T-helper 2 cell treated with Interferon-gamma antibody and Interleukin-4, amounts not matched to agents 5 μg/mL and 100 μg/mL, for 36 hours (primary cell): ENCODE measurements at regions not wholly inside any gene's neighbourhood (a gene's known extent, or its start where the extent isn't known, plus 50 kb on each side); places are given as distances from the start of the nearest gene placed in this dataset.

Experiments
- DNase-seq: peaks from one replicate; pipeline ENCODE4 v3.0.0; 2021; ENCODE audit warnings: low spot score
- H3K27ac Mint-ChIP-seq: one replicate; pipeline ENCODE4 v1.8.0; 2021; ENCODE audit warnings: mild to moderate bottlenecking, mixed read lengths
- H3K27me3 Mint-ChIP-seq: one replicate; pipeline ENCODE4 v1.8.0; 2021; ENCODE audit warnings: low read depth, mixed read lengths
- H3K36me3 Mint-ChIP-seq: one replicate; pipeline ENCODE4 v1.8.0; 2021; ENCODE audit warnings: low read depth, mixed read lengths
- H3K4me1 Mint-ChIP-seq: one replicate; pipeline ENCODE4 v1.8.0; 2021; ENCODE audit warnings: low read depth, mixed read lengths
- H3K4me3 Mint-ChIP-seq: one replicate; pipeline ENCODE4 v1.8.0; 2022; ENCODE audit warnings: mild to moderate bottlenecking, moderate library complexity, mixed read lengths
- H3K9me3 Mint-ChIP-seq: one replicate; pipeline ENCODE4 v1.8.0; 2021; ENCODE audit warnings: mixed read lengths

- H3K36me3 Mint-ChIP-seq = no peaks in the 10 kb centered on the region
These were observed 199.2 kb downstream of the KIF20B start for GRCh38 chr10:89900554-89900953.

GRCh38 chr10:89901895-89902294 lies 200.5 kb downstream of the KIF20B start:
- DNase-seq = no peak
- no peak overlapping the region for H3K27ac Mint-ChIP-seq
- peaks cover 4% of the 10 kb centered on the region for H3K27me3 Mint-ChIP-seq
- H3K9me3 Mint-ChIP-seq = no peaks in the 10 kb centered on the region
- no peaks in the 10 kb centered on the region for H3K36me3 Mint-ChIP-seq
- H3K4me3 Mint-ChIP-seq = no peak overlapping the region
- no peaks in the 10 kb centered on the region for H3K4me1 Mint-ChIP-seq

More at GRCh38 chr10:89900554-89900953, 199.2 kb downstream of the KIF20B start:
- H3K9me3 Mint-ChIP-seq = no peaks in the 10 kb centered on the region
- H3K27me3 Mint-ChIP-seq = peaks cover 9% of the 10 kb centered on the region
- H3K4me1 Mint-ChIP-seq = no peaks in the 10 kb centered on the region
- no peak overlapping the region for H3K27ac Mint-ChIP-seq
- H3K4me3 Mint-ChIP-seq = no peak overlapping the region
- no peak for DNase-seq

- Mint-ChIP-seq H3K4me1 (no peaks in the 10 kb centered on the region), H3K27me3 (peaks cover 13% of the 10 kb centered on the region), H3K4me3 (no peak overlapping the region), H3K36me3 (no peaks in the 10 kb centered on the region), H3K9me3 (no peaks in the 10 kb centered on the region), H3K27ac (no peak overlapping the region)
- no peak for DNase-seq
These were observed 203.4 kb downstream of the KIF20B start for GRCh38 chr10:89904755-89905154.

GRCh38 chr10:89909752-89910151 lies 208.4 kb downstream of the KIF20B start:
- Mint-ChIP-seq H3K36me3 (no peaks in the 10 kb centered on the region), H3K9me3 (no peaks in the 10 kb centered on the region), H3K4me1 (no peaks in the 10 kb centered on the region), H3K4me3 (no peak overlapping the region), H3K27ac (no peak overlapping the region), H3K27me3 (peaks cover 12% of the 10 kb centered on the region)
- no peak for DNase-seq

GRCh38 chr10:89915021-89915420 lies 213.6 kb downstream of the KIF20B start:
- Mint-ChIP-seq H3K36me3 (no peaks in the 10 kb centered on the region), H3K27ac (no peak overlapping the region), H3K27me3 (no peaks in the 10 kb centered on the region), H3K4me3 (no peak overlapping the region), H3K9me3 (no peaks in the 10 kb centered on the region), H3K4me1 (no peaks in the 10 kb centered on the region)
- no peak for DNase-seq

DNA sequence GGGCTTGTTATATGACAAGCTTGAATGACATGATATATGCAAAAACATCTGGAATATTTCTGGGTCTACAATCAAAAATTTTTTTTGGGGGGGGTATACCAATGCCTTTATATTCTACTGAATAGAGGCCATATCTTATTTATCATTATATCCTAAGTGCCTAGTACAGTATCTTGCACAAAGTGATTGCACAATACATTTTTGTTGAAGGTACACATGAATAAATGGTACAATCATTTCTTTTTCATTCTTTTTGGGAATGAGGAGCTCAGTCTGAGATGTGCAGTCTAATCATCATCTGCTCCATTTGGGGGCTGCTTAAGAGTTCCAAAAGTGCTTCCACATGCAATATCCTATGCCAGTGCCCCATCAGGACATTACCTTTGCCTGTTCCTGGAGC lies 214.6 kb downstream of the KIF20B start:
- H3K27me3 Mint-ChIP-seq = peaks cover 2% of the 10 kb centered on the region
- H3K9me3 Mint-ChIP-seq = no peaks in the 10 kb centered on the region
- DNase-seq = no peak
- H3K36me3 Mint-ChIP-seq = no peaks in the 10 kb centered on the region
- no peak overlapping the region for H3K27ac Mint-ChIP-seq
- H3K4me3 Mint-ChIP-seq = no peak overlapping the region
- no peaks in the 10 kb centered on the region for H3K4me1 Mint-ChIP-seq

DNA sequence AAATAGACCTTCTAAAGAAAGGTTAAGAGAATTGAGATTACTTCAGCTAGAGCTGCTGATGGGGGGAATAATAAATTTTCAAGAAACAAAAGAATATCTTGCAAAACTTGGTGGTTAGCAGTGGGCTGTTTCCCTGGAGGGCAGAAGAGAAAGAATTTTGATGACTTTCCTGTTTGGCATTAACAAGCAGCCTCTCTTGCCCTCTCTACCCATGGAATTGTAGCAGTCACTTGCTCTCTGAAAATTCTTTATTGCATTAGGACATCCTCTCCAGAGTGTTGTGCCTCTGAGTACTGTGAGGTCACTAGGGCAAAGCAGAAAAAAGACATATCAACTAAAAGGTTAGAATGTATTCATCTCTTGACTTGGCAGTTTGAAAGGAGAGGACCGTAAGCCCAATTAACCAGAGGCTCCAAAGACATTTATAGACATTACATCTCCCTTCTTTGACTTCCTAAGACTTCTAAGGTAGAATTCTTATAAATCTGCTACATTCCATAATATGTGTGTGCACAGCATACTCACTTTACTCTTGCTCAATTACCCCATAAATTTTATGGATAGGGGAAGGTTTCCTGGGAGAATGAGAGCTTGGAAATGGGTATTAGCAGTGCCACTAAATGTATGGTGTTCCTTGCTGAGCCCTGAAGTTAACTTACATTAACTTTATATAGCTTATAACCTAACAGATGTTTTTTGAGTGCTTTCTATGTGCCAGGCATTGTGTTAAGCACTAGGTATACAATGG lies 215.3 kb downstream of the KIF20B start:
- Mint-ChIP-seq H3K9me3 (no peaks in the 10 kb centered on the region), H3K27me3 (peaks cover 2% of the 10 kb centered on the region), H3K36me3 (no peaks in the 10 kb centered on the region), H3K4me1 (no peaks in the 10 kb centered on the region), H3K27ac (no peak overlapping the region), H3K4me3 (no peak overlapping the region)
- DNase-seq = no peak

DNA sequence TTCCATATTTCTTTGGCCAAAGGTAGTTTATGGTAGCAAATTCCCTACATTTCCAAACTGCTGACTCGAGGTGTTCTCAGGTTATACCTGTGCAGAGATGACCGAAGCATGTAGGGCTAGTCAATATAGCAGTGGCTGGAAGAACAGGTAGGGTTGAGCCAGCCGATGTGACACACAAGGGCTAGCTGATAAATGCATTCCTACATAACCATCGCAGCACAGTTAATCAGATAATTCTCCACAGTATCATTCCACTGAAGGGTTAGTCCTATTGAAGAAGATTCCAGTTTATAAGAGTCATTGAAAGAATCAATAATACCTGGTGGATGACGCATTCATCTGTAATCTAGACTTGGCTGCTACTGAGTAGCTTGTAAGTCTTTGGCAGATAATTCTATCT lies 220.0 kb downstream of the KIF20B start:
- no peak overlapping the region for H3K27ac Mint-ChIP-seq
- no peaks in the 10 kb centered on the region for H3K4me1 Mint-ChIP-seq
- no peak overlapping the region for H3K4me3 Mint-ChIP-seq
- no peaks in the 10 kb centered on the region for H3K36me3 Mint-ChIP-seq
- no peaks in the 10 kb centered on the region for H3K9me3 Mint-ChIP-seq
- no peak for DNase-seq
- H3K27me3 Mint-ChIP-seq = peaks cover 3% of the 10 kb centered on the region

GRCh38 chr10:89923661-89924060 lies 222.3 kb downstream of the KIF20B start:
- no peaks in the 10 kb centered on the region for H3K9me3 Mint-ChIP-seq
- H3K36me3 Mint-ChIP-seq = no peaks in the 10 kb centered on the region
- no peak overlapping the region for H3K4me3 Mint-ChIP-seq
- peaks cover 6% of the 10 kb centered on the region for H3K27me3 Mint-ChIP-seq
- no peaks in the 10 kb centered on the region for H3K4me1 Mint-ChIP-seq
- no peak overlapping the region for H3K27ac Mint-ChIP-seq
- DNase-seq = no peak

GRCh38 chr10:89924261-89924660 lies 222.9 kb downstream of the KIF20B start:
- H3K27me3 Mint-ChIP-seq = peaks cover 6% of the 10 kb centered on the region
- H3K4me1 Mint-ChIP-seq = no peaks in the 10 kb centered on the region
- no peaks in the 10 kb centered on the region for H3K36me3 Mint-ChIP-seq

GRCh38 chr10:89926736-89927135 lies 225.3 kb downstream of the KIF20B start:
- Mint-ChIP-seq H3K27ac (no peak overlapping the region), H3K36me3 (no peaks in the 10 kb centered on the region), H3K9me3 (no peaks in the 10 kb centered on the region), H3K4me1 (no peaks in the 10 kb centered on the region), H3K4me3 (no peak overlapping the region), H3K27me3 (peaks cover 5% of the 10 kb centered on the region)
- DNase-seq = no peak

More at GRCh38 chr10:89924261-89924660, 222.9 kb downstream of the KIF20B start:
- no peak overlapping the region for H3K27ac Mint-ChIP-seq
- no peak overlapping the region for H3K4me3 Mint-ChIP-seq
- no peaks in the 10 kb centered on the region for H3K9me3 Mint-ChIP-seq
- no peak for DNase-seq

GRCh38 chr10:89929282-89930026 lies 228.1 kb downstream of the KIF20B start:
- no peak overlapping the region for H3K27ac Mint-ChIP-seq
- no peak for DNase-seq
- no peaks in the 10 kb centered on the region for H3K36me3 Mint-ChIP-seq
- H3K4me3 Mint-ChIP-seq = no peak overlapping the region
- no peaks in the 10 kb centered on the region for H3K4me1 Mint-ChIP-seq
- H3K27me3 Mint-ChIP-seq = peaks cover 5% of the 10 kb centered on the region
- no peaks in the 10 kb centered on the region for H3K9me3 Mint-ChIP-seq

DNA sequence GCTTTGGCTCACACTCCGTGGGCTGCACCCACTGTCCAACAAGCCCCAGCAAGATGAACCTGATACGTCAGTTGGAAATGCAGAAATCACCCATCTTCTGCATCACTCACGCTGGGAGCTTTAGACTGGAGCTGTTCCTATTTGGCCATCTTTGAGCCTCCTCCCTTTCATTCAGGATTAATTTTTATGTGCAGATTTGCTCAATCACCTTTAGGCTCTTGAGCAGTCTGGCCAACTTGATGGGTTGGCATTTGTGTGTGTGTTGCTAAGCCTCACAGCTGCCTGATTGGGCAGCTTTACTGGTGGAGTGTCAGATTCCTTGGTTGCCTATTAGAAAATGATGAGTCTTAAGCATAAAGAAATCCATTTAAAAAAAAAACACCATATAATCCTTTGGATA lies 236.1 kb downstream of the KIF20B start:
- no peak for DNase-seq
- Mint-ChIP-seq H3K27me3 (no peaks in the 10 kb centered on the region), H3K27ac (no peak overlapping the region), H3K36me3 (no peaks in the 10 kb centered on the region), H3K9me3 (no peaks in the 10 kb centered on the region), H3K4me3 (no peak overlapping the region), H3K4me1 (no peaks in the 10 kb centered on the region)

DNA sequence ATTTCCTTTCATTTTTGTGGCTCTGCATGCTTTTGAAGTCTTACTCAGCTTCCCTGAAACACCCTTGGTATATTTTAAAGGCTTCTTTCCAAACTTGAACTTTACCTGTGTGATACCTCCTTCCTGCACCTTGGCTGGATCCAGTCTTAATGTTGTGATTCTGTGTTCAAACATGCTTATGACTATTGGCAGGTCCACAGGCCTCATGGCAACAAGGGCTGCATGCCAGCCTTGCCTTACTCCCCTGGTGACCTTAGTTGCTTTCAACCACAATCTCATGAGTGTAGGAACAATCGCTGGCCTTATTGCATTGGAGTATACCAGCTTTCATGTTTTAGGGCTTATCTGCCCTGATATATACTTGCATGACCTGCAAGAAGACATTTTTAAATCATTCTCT lies 238.7 kb downstream of the KIF20B start:
- no peaks in the 10 kb centered on the region for H3K27me3 Mint-ChIP-seq
- H3K36me3 Mint-ChIP-seq = no peaks in the 10 kb centered on the region
- no peaks in the 10 kb centered on the region for H3K4me1 Mint-ChIP-seq
- no peak overlapping the region for H3K27ac Mint-ChIP-seq
- DNase-seq = no peak
- no peaks in the 10 kb centered on the region for H3K9me3 Mint-ChIP-seq
- no peak overlapping the region for H3K4me3 Mint-ChIP-seq
